Smooth muscle cell (in vitro differentiated cells): ENCODE measurements at regions not wholly inside any gene's neighbourhood (a gene's known extent, or its start where the extent isn't known, plus 50 kb on each side); places are given as distances from the start of the nearest gene placed in this dataset.

Experiments
- DNase-seq: peaks from one replicate; lab custom pipeline; 2025; ENCODE audit not compliant: unreplicated experiment; lab: John Stamatoyannopoulos, UW
- H2AFZ ChIP-seq: fragments of 200-600 bp; sonication (generic); 2 replicates; pipeline ENCODE4 v1.6.0; 2016; ENCODE audit warnings: antibody characterized with exemption, low read depth, mild to moderate bottlenecking
- H3F3A ChIP-seq: fragments of 200-600 bp; sonication (generic); 2 replicates; pipeline ENCODE4 v1.6.0; 2017; ENCODE audit warnings: antibody characterized with exemption, low read depth
- H3K27ac ChIP-seq: fragments of 200-600 bp; sonication (generic); 2 replicates; pipeline ENCODE4 v1.5.1; 2016; ENCODE audit warnings: low read depth, mild to moderate bottlenecking
- H3K27me3 ChIP-seq: fragments of 200-600 bp; sonication (generic); 2 replicates; pipeline ENCODE4 v1.6.1; 2016; ENCODE audit warnings: low read depth, mild to moderate bottlenecking
- H3K36me3 ChIP-seq: fragments of 200-600 bp; sonication (generic); 2 replicates; pipeline ENCODE4 v1.5.1; 2016; ENCODE audit warnings: low read depth
- H3K4me1 ChIP-seq: fragments of 200-600 bp; sonication (generic); 2 replicates; pipeline ENCODE4 v1.5.1; 2016; ENCODE audit warnings: low read depth
- H3K4me2 ChIP-seq: fragments of 200-600 bp; sonication (generic); 2 replicates; pipeline ENCODE4 v1.6.0; 2016; ENCODE audit warnings: mild to moderate bottlenecking
- H3K4me3 ChIP-seq: fragments of 200-600 bp; sonication (generic); 2 replicates; pipeline ENCODE4 v1.5.1; 2016; ENCODE audit warnings: mild to moderate bottlenecking
- H3K79me2 ChIP-seq: fragments of 200-600 bp; sonication (generic); 2 replicates; pipeline ENCODE4 v1.6.0; 2016; ENCODE audit warnings: low read depth, mild to moderate bottlenecking
- H3K9ac ChIP-seq: fragments of 200-600 bp; sonication (generic); 2 replicates; pipeline ENCODE4 v1.6.0; 2016; ENCODE audit warnings: low read depth
- H3K9me3 ChIP-seq: fragments of 200-600 bp; sonication (generic); replicated peaks from 2 replicates; pipeline ENCODE4 v1.5.1; 2016; ENCODE audit warnings: low read depth
- H4K20me1 ChIP-seq: fragments of 200-600 bp; sonication (generic); 2 replicates; pipeline ENCODE4 v1.6.0; 2016; ENCODE audit warnings: low read depth
- WGBS: methylation state at CpG from one replicate; pipeline ENCODE4 v1.1.7; 2016; ENCODE audit warnings: low lambda C conversion rate; 5-methylcytosine and 5-hydroxymethylcytosine counted together
- TF ChIP-seq, protein P1 (sequence below): fragments of 200-600 bp; sonication (generic); IDR thresholded peaks from 2 replicates; pipeline ENCODE4 v1.5.1; 2017; ENCODE audit warnings: borderline replicate concordance, mild to moderate bottlenecking, antibody characterized with exemption; ENCODE audit not compliant: insufficient read depth, poor library complexity, severe bottlenecking

GRCh38 chr2:166591226-166591625, 97.2 kb upstream of the SCN7A start:
- DNase-seq: no peak
- H3K9ac ChIP-seq: no peak overlapping the region
- H3K27me3 ChIP-seq: no peaks in the 10 kb centered on the region
- no peak overlapping the region for H2AFZ ChIP-seq
- no peaks in the 10 kb centered on the region for H3K9me3 ChIP-seq
- H3F3A ChIP-seq: no peaks in the 10 kb centered on the region
- H3K36me3 ChIP-seq: no peaks in the 10 kb centered on the region
- no peak overlapping the region for H3K4me2 ChIP-seq
- no peaks in the 10 kb centered on the region for H3K79me2 ChIP-seq
- H4K20me1 ChIP-seq: no peaks in the 10 kb centered on the region
- H3K4me3 ChIP-seq: no peak overlapping the region
- TF ChIP-seq, protein P1, sequence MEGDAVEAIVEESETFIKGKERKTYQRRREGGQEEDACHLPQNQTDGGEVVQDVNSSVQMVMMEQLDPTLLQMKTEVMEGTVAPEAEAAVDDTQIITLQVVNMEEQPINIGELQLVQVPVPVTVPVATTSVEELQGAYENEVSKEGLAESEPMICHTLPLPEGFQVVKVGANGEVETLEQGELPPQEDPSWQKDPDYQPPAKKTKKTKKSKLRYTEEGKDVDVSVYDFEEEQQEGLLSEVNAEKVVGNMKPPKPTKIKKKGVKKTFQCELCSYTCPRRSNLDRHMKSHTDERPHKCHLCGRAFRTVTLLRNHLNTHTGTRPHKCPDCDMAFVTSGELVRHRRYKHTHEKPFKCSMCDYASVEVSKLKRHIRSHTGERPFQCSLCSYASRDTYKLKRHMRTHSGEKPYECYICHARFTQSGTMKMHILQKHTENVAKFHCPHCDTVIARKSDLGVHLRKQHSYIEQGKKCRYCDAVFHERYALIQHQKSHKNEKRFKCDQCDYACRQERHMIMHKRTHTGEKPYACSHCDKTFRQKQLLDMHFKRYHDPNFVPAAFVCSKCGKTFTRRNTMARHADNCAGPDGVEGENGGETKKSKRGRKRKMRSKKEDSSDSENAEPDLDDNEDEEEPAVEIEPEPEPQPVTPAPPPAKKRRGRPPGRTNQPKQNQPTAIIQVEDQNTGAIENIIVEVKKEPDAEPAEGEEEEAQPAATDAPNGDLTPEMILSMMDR: no peak
- no peaks in the 10 kb centered on the region for H3K4me1 ChIP-seq
- no peak overlapping the region for H3K27ac ChIP-seq
- 0% methylated on average over 1 of the region's 1 CpG for WGBS

- Histone ChIP-seq H3K36me3 (no peaks in the 10 kb centered on the region), H3K9me3 (no peaks in the 10 kb centered on the region), H3K4me2 (peak overlapping the region; percentile 38), H3K27me3 (no peaks in the 10 kb centered on the region), H3F3A (no peaks in the 10 kb centered on the region), H3K4me1 (peaks cover 15% of the 10 kb centered on the region), H2AFZ (peak overlapping the region; percentile 65), H4K20me1 (no peaks in the 10 kb centered on the region), H3K79me2 (no peaks in the 10 kb centered on the region), H3K27ac (no peak overlapping the region), H3K4me3 (no peak overlapping the region), H3K9ac (no peak overlapping the region)
- DNase-seq: no peak
- TF ChIP-seq, protein P1: no peak
- 13% methylated on average over 3 of the region's 3 CpGs for WGBS
Measured at GRCh38 chr2:166573391-166573790, 79.3 kb upstream of the SCN7A start.

GRCh38 chr2:166572937-166573336, 78.9 kb upstream of the SCN7A start:
- no peak overlapping the region for H3K9ac ChIP-seq
- peak overlapping the region; percentile 65 for H2AFZ ChIP-seq
- H3K27me3 ChIP-seq: no peaks in the 10 kb centered on the region
- peak overlapping the region; percentile 38 for H3K4me2 ChIP-seq
- H3K4me3 ChIP-seq: no peak overlapping the region
- TF ChIP-seq, protein P1: no peak
- no peak for DNase-seq
- H3F3A ChIP-seq: no peaks in the 10 kb centered on the region
- no peaks in the 10 kb centered on the region for H4K20me1 ChIP-seq
- H3K9me3 ChIP-seq: no peaks in the 10 kb centered on the region
- no peak overlapping the region for H3K27ac ChIP-seq
- H3K4me1 ChIP-seq: peaks cover 15% of the 10 kb centered on the region
- no peaks in the 10 kb centered on the region for H3K36me3 ChIP-seq
- no peaks in the 10 kb centered on the region for H3K79me2 ChIP-seq

GRCh38 chr2:166568409-166568808, 74.4 kb upstream of the SCN7A start:
- Histone ChIP-seq H3K9me3 (no peaks in the 10 kb centered on the region), H3F3A (no peaks in the 10 kb centered on the region), H3K27ac (no peak overlapping the region), H3K4me3 (no peak overlapping the region), H3K36me3 (no peaks in the 10 kb centered on the region), H3K79me2 (no peaks in the 10 kb centered on the region), H3K27me3 (no peaks in the 10 kb centered on the region), H3K4me1 (peaks cover 9% of the 10 kb centered on the region), H4K20me1 (no peaks in the 10 kb centered on the region), H3K9ac (no peak overlapping the region), H2AFZ (peak overlapping the region; percentile 45), H3K4me2 (no peak overlapping the region)
- DNase-seq: no peak
- TF ChIP-seq, protein P1: no peak
- 22% methylated on average over 3 of the region's 3 CpGs for WGBS
